Skeletal muscle satellite cell (primary cell): ENCODE measurements at regions not wholly inside any gene's neighbourhood (a gene's known extent, or its start where the extent isn't known, plus 50 kb on each side); places are given as distances from the start of the nearest gene placed in this dataset.
A peak's percentile ranks its signal among the peaks of the same experiment; 100 is the strongest.

Experiments used
- H3K27me3 ChIP-seq: 2 replicates; pipeline ENCODE4 v1.7.0; 2013; ENCODE audit warnings: low read length; ENCODE audit not compliant: control insufficient read depth, insufficient read depth
- H3K36me3 ChIP-seq: 2 replicates; pipeline ENCODE4 v1.7.0; 2013; ENCODE audit warnings: mild to moderate bottlenecking, control low read depth, low read length; ENCODE audit not compliant: insufficient read depth
- H3K4me1 ChIP-seq: 2 replicates; pipeline ENCODE4 v1.7.0; 2013; ENCODE audit warnings: low read length; ENCODE audit not compliant: control insufficient read depth, insufficient read depth
- H3K4me2 ChIP-seq: 2 replicates; pipeline ENCODE4 v1.7.0; 2013; ENCODE audit warnings: mild to moderate bottlenecking, low read length
- H3K4me3 ChIP-seq: 2 replicates; pipeline ENCODE4 v1.7.0; 2013; ENCODE audit warnings: low read length
- H3K9ac ChIP-seq: 2 replicates; pipeline ENCODE4 v1.7.0; 2013; ENCODE audit warnings: mild to moderate bottlenecking, low read depth, low read length, moderate library complexity
- H3K9me3 ChIP-seq: replicated peaks from 2 replicates; pipeline ENCODE4 v1.7.0; 2013; ENCODE audit warnings: mild to moderate bottlenecking, control low read depth, low read length

- H3K36me3 ChIP-seq: no peaks in the 10 kb centered on the region
- H3K4me3 ChIP-seq: no peak overlapping the region
- no peaks in the 10 kb centered on the region for H3K9me3 ChIP-seq
- no peak overlapping the region for H3K9ac ChIP-seq
- H3K4me2 ChIP-seq: no peak overlapping the region
- peaks cover 7% of the 10 kb centered on the region for H3K4me1 ChIP-seq
- peaks cover 68% of the 10 kb centered on the region for H3K27me3 ChIP-seq
Observed at GRCh38 chr1:214186103-214186824, 94.7 kb upstream of the SMYD2 start.

- Histone ChIP-seq H3K9me3 (no peaks in the 10 kb centered on the region), H3K36me3 (no peaks in the 10 kb centered on the region), H3K27me3 (peaks cover 63% of the 10 kb centered on the region), H3K4me1 (peaks cover 7% of the 10 kb centered on the region), H3K9ac (no peak overlapping the region), H3K4me2 (peak overlapping the region; percentile 78), H3K4me3 (peak overlapping the region; percentile 58)
Observed at GRCh38 chr1:214187121-214187900, 93.6 kb upstream of the SMYD2 start.

GRCh38 chr1:214187933-214188332 is 93.0 kb upstream of the SMYD2 start:
- Histone ChIP-seq H3K4me2 (no peak overlapping the region), H3K4me1 (peaks cover 7% of the 10 kb centered on the region), H3K9ac (no peak overlapping the region), H3K4me3 (no peak overlapping the region), H3K36me3 (no peaks in the 10 kb centered on the region), H3K9me3 (no peaks in the 10 kb centered on the region), H3K27me3 (peaks cover 67% of the 10 kb centered on the region)

DNA sequence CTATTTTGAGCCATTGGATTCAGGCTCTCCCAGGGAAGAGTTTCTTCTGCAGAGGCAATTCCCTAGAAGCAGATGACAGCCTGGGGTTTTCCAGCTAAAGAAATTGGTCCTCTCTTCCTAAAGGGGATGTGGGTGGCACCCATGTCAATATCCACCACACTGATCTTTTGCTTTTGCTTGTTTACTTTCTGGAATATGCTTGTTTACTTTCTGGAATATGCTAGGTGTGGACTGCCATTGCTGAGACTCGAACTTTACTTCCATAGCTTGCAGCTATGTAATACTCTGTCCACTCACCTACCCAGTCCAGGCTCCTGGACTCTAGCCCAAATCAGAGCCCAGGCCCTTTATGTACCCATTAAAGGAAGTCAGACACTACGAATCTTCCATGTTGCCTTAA is 92.1 kb upstream of the SMYD2 start:
- peaks cover 76% of the 10 kb centered on the region for H3K27me3 ChIP-seq
- H3K4me2 ChIP-seq: no peak overlapping the region
- no peaks in the 10 kb centered on the region for H3K9me3 ChIP-seq
- peaks cover 7% of the 10 kb centered on the region for H3K4me1 ChIP-seq
- no peaks in the 10 kb centered on the region for H3K36me3 ChIP-seq
- no peak overlapping the region for H3K9ac ChIP-seq
- no peak overlapping the region for H3K4me3 ChIP-seq

DNA sequence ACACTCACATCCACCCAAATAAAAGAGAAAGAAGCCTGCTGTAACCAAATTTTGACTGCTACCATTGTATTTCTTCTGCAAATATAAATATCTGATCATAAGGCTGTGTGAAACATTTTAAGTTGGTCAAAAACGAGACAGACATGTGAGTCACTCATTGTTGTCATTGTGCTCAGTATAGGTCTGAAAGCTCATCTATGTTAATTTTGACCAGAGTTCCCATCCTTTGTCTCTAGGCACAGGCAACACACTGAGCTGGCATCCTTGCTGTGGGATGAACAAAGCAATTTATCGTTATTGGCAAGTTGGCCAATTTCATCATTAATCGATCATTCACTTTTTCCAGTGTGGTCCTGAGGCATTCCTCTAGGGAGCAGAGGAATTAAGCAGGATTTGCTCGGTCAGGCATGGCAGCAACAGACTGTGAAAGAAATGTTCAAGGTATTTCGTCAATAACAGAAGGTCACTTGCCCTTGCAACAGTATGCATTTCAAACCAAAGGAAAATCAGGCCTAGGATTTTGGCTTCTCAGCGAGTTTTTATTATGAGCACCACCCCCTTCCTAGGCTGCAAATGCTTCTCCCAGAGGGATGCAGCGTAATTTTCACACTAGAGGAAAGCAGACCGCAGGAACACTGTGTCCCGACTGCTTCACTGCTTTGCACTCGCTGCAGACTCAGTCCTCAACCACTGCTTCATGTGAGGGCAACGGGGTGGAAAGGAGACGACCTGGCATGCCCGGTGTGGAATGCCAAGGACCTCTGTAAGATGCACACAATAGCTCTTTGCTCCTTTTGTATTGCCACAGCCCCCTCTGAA is 87.9 kb upstream of the SMYD2 start:
- no peak overlapping the region for H3K4me3 ChIP-seq
- H3K9ac ChIP-seq: no peak overlapping the region
- H3K36me3 ChIP-seq: no peaks in the 10 kb centered on the region

GRCh38 chr1:214193691-214194090 is 87.3 kb upstream of the SMYD2 start:
- Histone ChIP-seq H3K36me3 (no peaks in the 10 kb centered on the region), H3K4me3 (no peak overlapping the region), H3K9me3 (no peaks in the 10 kb centered on the region), H3K9ac (no peak overlapping the region), H3K4me2 (no peak overlapping the region), H3K27me3 (peaks cover 55% of the 10 kb centered on the region), H3K4me1 (no peaks in the 10 kb centered on the region)

More for the DNA sequence above, 87.9 kb upstream of the SMYD2 start:
- H3K4me2 ChIP-seq: no peak overlapping the region
- peaks cover 61% of the 10 kb centered on the region for H3K27me3 ChIP-seq
- no peaks in the 10 kb centered on the region for H3K4me1 ChIP-seq
- H3K9me3 ChIP-seq: no peaks in the 10 kb centered on the region

DNA sequence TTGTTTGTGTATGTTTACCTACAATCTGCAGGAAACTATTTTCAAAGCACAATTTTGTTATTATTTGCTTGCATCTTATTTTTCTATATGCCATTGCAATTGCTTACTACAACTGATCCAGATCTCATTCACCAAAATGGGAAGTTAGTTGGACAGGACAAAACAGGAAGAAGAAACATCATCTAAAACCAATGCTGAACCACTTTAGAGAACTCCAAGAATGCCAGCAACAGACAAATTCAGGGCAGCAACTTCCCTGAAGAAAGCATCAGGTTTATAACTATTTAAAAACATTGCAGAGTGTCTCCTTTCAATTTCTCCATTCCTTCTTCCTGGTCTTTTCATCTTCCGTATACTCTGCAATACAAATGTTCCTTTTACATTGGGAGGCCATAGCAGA is 82.4 kb upstream of the SMYD2 start:
- Histone ChIP-seq H3K4me3 (no peak overlapping the region), H3K27me3 (peaks cover 62% of the 10 kb centered on the region), H3K9ac (no peak overlapping the region), H3K4me2 (no peak overlapping the region), H3K36me3 (no peaks in the 10 kb centered on the region), H3K4me1 (no peaks in the 10 kb centered on the region), H3K9me3 (no peaks in the 10 kb centered on the region)

DNA sequence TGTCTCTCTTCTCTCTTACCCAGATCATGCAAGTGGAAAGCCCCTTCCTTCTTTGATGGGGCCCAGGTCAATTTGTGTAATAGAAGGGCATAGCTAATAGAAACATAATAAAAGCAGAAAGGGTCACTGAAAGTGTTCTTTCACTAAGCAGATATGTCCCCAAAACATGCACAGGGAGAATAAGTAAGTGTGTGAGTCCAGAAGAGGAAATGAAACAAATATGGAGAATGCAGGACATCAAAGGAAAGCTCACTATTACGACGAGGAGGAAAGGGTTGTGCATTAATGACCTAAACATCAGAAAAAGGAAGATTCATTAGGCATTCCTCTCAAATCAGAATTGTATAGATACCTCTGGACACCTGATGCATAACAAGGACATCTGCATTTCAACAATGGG is 81.4 kb upstream of the SMYD2 start:
- H3K36me3 ChIP-seq: no peaks in the 10 kb centered on the region
- H3K9ac ChIP-seq: no peak overlapping the region
- H3K9me3 ChIP-seq: no peaks in the 10 kb centered on the region
- H3K4me1 ChIP-seq: no peaks in the 10 kb centered on the region
- H3K27me3 ChIP-seq: peaks cover 61% of the 10 kb centered on the region
- H3K4me3 ChIP-seq: no peak overlapping the region
- no peak overlapping the region for H3K4me2 ChIP-seq

- Histone ChIP-seq H3K27me3 (peaks cover 50% of the 10 kb centered on the region), H3K4me3 (no peak overlapping the region), H3K4me1 (no peaks in the 10 kb centered on the region), H3K36me3 (no peaks in the 10 kb centered on the region), H3K9ac (no peak overlapping the region), H3K9me3 (no peaks in the 10 kb centered on the region), H3K4me2 (no peak overlapping the region)
Observed at GRCh38 chr1:214202992-214203391, 78.0 kb upstream of the SMYD2 start.

DNA sequence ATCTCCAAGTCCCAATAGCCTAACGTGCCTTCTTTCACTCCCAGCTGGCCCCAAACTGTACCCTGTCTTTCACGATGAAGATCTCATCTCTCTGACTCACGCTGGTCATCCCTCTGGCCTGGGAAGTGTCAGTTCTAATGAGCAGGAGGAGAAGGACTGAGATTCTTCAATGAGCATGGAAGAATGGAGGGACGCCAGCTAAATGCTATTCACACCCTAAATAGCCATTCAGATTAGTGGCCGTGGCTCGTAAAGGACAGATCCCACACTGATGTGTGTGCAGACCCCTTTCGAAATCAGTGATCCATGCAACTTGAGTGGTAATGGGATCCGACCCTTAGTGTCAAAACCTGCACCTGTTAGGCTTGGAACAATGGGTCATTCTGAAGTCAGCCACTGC is 75.9 kb upstream of the SMYD2 start:
- Histone ChIP-seq H3K4me3 (no peak overlapping the region), H3K4me2 (no peak overlapping the region), H3K9ac (no peak overlapping the region), H3K36me3 (no peaks in the 10 kb centered on the region), H3K4me1 (no peaks in the 10 kb centered on the region), H3K9me3 (no peaks in the 10 kb centered on the region), H3K27me3 (peaks cover 44% of the 10 kb centered on the region)

- Histone ChIP-seq H3K4me3 (no peak overlapping the region), H3K36me3 (no peaks in the 10 kb centered on the region), H3K27me3 (peaks cover 31% of the 10 kb centered on the region)
Observed at GRCh38 chr1:214208460-214208859, 72.5 kb upstream of the SMYD2 start.

More at GRCh38 chr1:214208460-214208859, 72.5 kb upstream of the SMYD2 start:
- Histone ChIP-seq H3K4me2 (no peak overlapping the region), H3K9ac (no peak overlapping the region), H3K9me3 (no peaks in the 10 kb centered on the region), H3K4me1 (no peaks in the 10 kb centered on the region)
